IMR-90 (cell line): ENCODE measurements at regions not wholly inside any gene's neighbourhood (a gene's known extent, or its start where the extent isn't known, plus 50 kb on each side); places are given as distances from the start of the nearest gene placed in this dataset.

ENCODE experiments used
- ATAC-seq: fragments of 200-7000 bp; cut with Tn5 transposase; 2 replicates; pipeline ENCODE4 v1.9.1; 2020; ENCODE audit warnings: low read depth, mild to moderate bottlenecking, moderate library complexity
- BruUV-seq: library from RNA; stranded (reverse); fragments of 400-500 nt; replicated peaks from 2 replicates; lab custom pipeline; 2021; lab: Mats Ljungman, UMichigan
- CTCF ChIA-PET: fragments of 300-600 bp; formaldehyde crosslinking; extraction: SDS; loops from one replicate; lab custom pipeline; 2021; ENCODE audit warnings: antibody characterized with exemption; lab: Yijun Ruan, JAX
- POLR2A ChIA-PET: fragments of 300-600 bp; sonication (Branson Sonifier 250); formaldehyde crosslinking; loops from one replicate; lab custom pipeline; 2022; ENCODE audit warnings: antibody characterized with exemption; ENCODE audit not compliant: unreplicated experiment; lab: Charles Lee
- DNase-seq: peaks from one replicate; pipeline ENCODE4 v3.0.0; 2013
- H2AFZ ChIP-seq: replicated peaks from 2 replicates; pipeline ENCODE3; 2013; ENCODE audit warnings: low read length, mild to moderate bottlenecking; ENCODE audit not compliant: poor library complexity
- H2AK5ac ChIP-seq: 2 replicates; pipeline ENCODE4 v1.6.1; 2013; ENCODE audit warnings: low read depth, low read length, inconsistent platforms
- H2AK9ac ChIP-seq: replicated peaks from 2 replicates; pipeline ENCODE3; 2013; ENCODE audit warnings: mild to moderate bottlenecking, low read depth, low read length, moderate library complexity; ENCODE audit not compliant: poor library complexity
- H2BK120ac ChIP-seq: 2 replicates; pipeline ENCODE4 v1.6.1; 2013; ENCODE audit warnings: low read depth, low read length, inconsistent platforms
- H2BK15ac ChIP-seq: 3 replicates; pipeline ENCODE4 v1.6.1; 2013; ENCODE audit warnings: low read depth, low read length, inconsistent platforms
- H2BK20ac ChIP-seq: 2 replicates; pipeline ENCODE4 v1.6.1; 2013; ENCODE audit warnings: low read depth, mild to moderate bottlenecking, inconsistent platforms, low read length, moderate library complexity
- H2BK5ac ChIP-seq: 2 replicates; pipeline ENCODE4 v1.6.1; 2013; ENCODE audit warnings: mild to moderate bottlenecking, low read depth, low read length, inconsistent platforms; ENCODE audit not compliant: poor library complexity, severe bottlenecking
- H3K14ac ChIP-seq: replicated peaks from 2 replicates; pipeline ENCODE4 v1.6.1; 2013; ENCODE audit warnings: low read depth, low read length, inconsistent platforms
- H3K18ac ChIP-seq: 2 replicates; pipeline ENCODE4 v1.6.1; 2013; ENCODE audit warnings: low read depth, low read length, control low read depth
- H3K23ac ChIP-seq: 2 replicates; pipeline ENCODE4 v1.6.1; 2013; ENCODE audit warnings: low read depth, low read length, inconsistent platforms
- H3K27ac ChIP-seq: 2 replicates; pipeline ENCODE4 v1.5.1; 2013; ENCODE audit warnings: mild to moderate bottlenecking, control low read depth, low read length; ENCODE audit not compliant: insufficient read depth
- H3K27me3 ChIP-seq: 2 replicates; pipeline ENCODE4 v1.6.1; 2013; ENCODE audit warnings: low read length; ENCODE audit not compliant: control insufficient read depth, insufficient read depth
- H3K36me3 ChIP-seq: 2 replicates; pipeline ENCODE4 v1.6.1; 2013; ENCODE audit warnings: low read length, mixed read lengths; ENCODE audit not compliant: control insufficient read depth, insufficient read depth
- H3K4ac ChIP-seq: 2 replicates; pipeline ENCODE4 v1.6.1; 2013; ENCODE audit warnings: low read depth, low read length, inconsistent platforms
- H3K4me1 ChIP-seq: 2 replicates; pipeline ENCODE4 v1.6.1; 2013; ENCODE audit warnings: low read length, mixed read lengths; ENCODE audit not compliant: control insufficient read depth, insufficient read depth
- H3K4me2 ChIP-seq: 2 replicates; pipeline ENCODE4 v1.6.1; 2013; ENCODE audit warnings: low read depth, mild to moderate bottlenecking, control low read depth, low read length, moderate library complexity
- H3K4me3 ChIP-seq: 2 replicates; pipeline ENCODE4 v1.5.1; 2013; ENCODE audit warnings: low read depth, mild to moderate bottlenecking, control low read depth, low read length, moderate library complexity; ENCODE audit not compliant: insufficient read depth
- H3K56ac ChIP-seq: 2 replicates; pipeline ENCODE4 v1.6.1; 2013; ENCODE audit warnings: low read length, inconsistent platforms; ENCODE audit not compliant: insufficient read depth; ENCODE audit errors: extremely low read depth
- H3K79me1 ChIP-seq, 2 experiments: 2 replicates each; pipeline ENCODE4 v1.6.1; 2013; ENCODE audit warnings: low read length in 2 of 2, inconsistent platforms in 1 of 2, low read depth in 1 of 2
- H3K9ac ChIP-seq: 2 replicates; pipeline ENCODE4 v1.6.1; 2013; ENCODE audit warnings: low read depth, low read length, control low read depth
- H3K9me1 ChIP-seq: 2 replicates; pipeline ENCODE4 v1.6.1; 2013; ENCODE audit warnings: low read length, inconsistent platforms; ENCODE audit not compliant: insufficient read depth
- H3K9me3 ChIP-seq: 2 replicates; pipeline ENCODE4 v1.6.1; 2013; ENCODE audit warnings: low read length; ENCODE audit not compliant: control insufficient read depth, insufficient read depth
- H4K20me1 ChIP-seq: 2 replicates; pipeline ENCODE4 v1.6.1; 2013; ENCODE audit warnings: low read length, inconsistent platforms; ENCODE audit not compliant: insufficient read depth
- H4K5ac ChIP-seq: 2 replicates; pipeline ENCODE4 v1.6.1; 2013; ENCODE audit warnings: mild to moderate bottlenecking, low read depth, low read length, control low read depth
- H4K8ac ChIP-seq, 2 experiments: 2 replicates each; pipeline ENCODE4 v1.6.1; 2013; ENCODE audit warnings: low read depth in 2 of 2, low read length in 2 of 2, control low read depth in 1 of 2, inconsistent platforms in 1 of 2
- H4K91ac ChIP-seq: 2 replicates; pipeline ENCODE4 v1.6.1; 2013; ENCODE audit warnings: low read depth, low read length, inconsistent platforms; ENCODE audit not compliant: insufficient read depth
- BHLHE40 ChIP-seq: fragments of 150-350 bp; IDR thresholded peaks from 2 replicates; pipeline ENCODE4 v1.6.1; 2016; ENCODE audit warnings: mild to moderate bottlenecking, low read depth, low read length
- CEBPB ChIP-seq: IDR thresholded peaks from 2 replicates; pipeline ENCODE4 v1.6.1; 2012; ENCODE audit warnings: low read depth, low read length, improper control_type of control experiment
- CHD1 ChIP-seq: IDR thresholded peaks from 2 replicates; pipeline ENCODE4 v1.6.1; 2012; ENCODE audit warnings: low read depth, low read length, improper control_type of control experiment
- CTCF ChIP-seq: conservative IDR thresholded peaks from 2 replicates; pipeline ENCODE4 v1.5.1; 2012; ENCODE audit warnings: mild to moderate bottlenecking, low read depth, low read length, improper control_type of control experiment
- ELK1 ChIP-seq: fragments of 150-350 bp; IDR thresholded peaks from 2 replicates; pipeline ENCODE4 v1.6.1; 2016; ENCODE audit warnings: low read depth, mild to moderate bottlenecking, low read length, moderate library complexity, borderline replicate concordance
- FOS ChIP-seq: fragments of 150-350 bp; IDR thresholded peaks from 2 replicates; pipeline ENCODE4 v1.6.1; 2016; ENCODE audit warnings: low read depth, low read length
- MAFK ChIP-seq: IDR thresholded peaks from 2 replicates; pipeline ENCODE4 v1.6.1; 2012; ENCODE audit warnings: low read depth, low read length, improper control_type of control experiment
- MAZ ChIP-seq: IDR thresholded peaks from 2 replicates; pipeline ENCODE4 v1.6.1; 2012; ENCODE audit warnings: low read depth, mild to moderate bottlenecking, low read length, improper control_type of control experiment, moderate library complexity, borderline replicate concordance
- MXI1 ChIP-seq: IDR thresholded peaks from 2 replicates; pipeline ENCODE4 v1.6.1; 2012; ENCODE audit warnings: low read depth, mild to moderate bottlenecking, low read length, moderate library complexity, borderline replicate concordance
- NFE2L2 ChIP-seq: fragments of 150-350 bp; IDR thresholded peaks from 2 replicates; pipeline ENCODE4 v1.6.1; 2016; ENCODE audit warnings: low read depth, mild to moderate bottlenecking, low read length
- POLR2A ChIP-seq: IDR thresholded peaks from 2 replicates; pipeline ENCODE4 v1.6.1; 2012; ENCODE audit warnings: mild to moderate bottlenecking, low read depth, low read length
- RAD21 ChIP-seq: IDR thresholded peaks from 2 replicates; pipeline ENCODE4 v1.6.1; 2012; ENCODE audit warnings: low read length, improper control_type of control experiment
- RCOR1 ChIP-seq: IDR thresholded peaks from 2 replicates; pipeline ENCODE4 v1.6.1; 2012; ENCODE audit warnings: mild to moderate bottlenecking, low read length, improper control_type of control experiment; ENCODE audit not compliant: insufficient replicate concordance
- RFX5 ChIP-seq: IDR thresholded peaks from 2 replicates; pipeline ENCODE4 v1.8.0; 2012; ENCODE audit warnings: low read depth, mild to moderate bottlenecking, low read length, moderate library complexity
- SMC3 ChIP-seq: fragments of 150-350 bp; IDR thresholded peaks from 2 replicates; pipeline ENCODE4 v1.6.1; 2016; ENCODE audit warnings: low read depth, mild to moderate bottlenecking, antibody characterized with exemption, low read length, moderate library complexity
- WGBS, 2 experiments: methylation state at CpG; one replicate each; pipeline versions ENCODE4 v1.1.5 to v1.1.7; 2013; ENCODE audit warnings: missing lambda C conversion rate in 2 of 2; ENCODE audit not compliant: insufficient read length in 1 of 2; ENCODE audit errors: extremely low coverage in 2 of 2; 5-methylcytosine and 5-hydroxymethylcytosine counted together
- dilution Hi-C: fragments of 300-500 bp; cut with HindIII; formaldehyde crosslinking; loops from one replicate; pipeline ENCODE4 v1.14.3; 2018; ENCODE audit warnings: low sequenced_read_pairs; ENCODE audit not compliant: unreplicated experiment
- in situ Hi-C: fragments of 300-500 bp; cut with MboI; formaldehyde crosslinking; loops from 3 replicates; pipeline ENCODE4 v1.14.3; 2019; ENCODE audit warnings: low sequenced_read_pairs, inconsistent platforms, mixed read lengths
- intact Hi-C: fragments of 100-400 bp; cut with micrococcal nuclease; formaldehyde crosslinking; loops from 2 replicates; pipeline ENCODE4 v1.10.0; 2022
- TF ChIP-seq, protein P1 (sequence below): fragments of 150-350 bp; IDR thresholded peaks from 2 replicates; pipeline ENCODE4 v1.6.1; 2017; ENCODE audit warnings: mild to moderate bottlenecking, antibody characterized with exemption, low read length, low read depth

GRCh38 chr13:58955546-58956385, 1208.0 kb downstream of the DIAPH3 start:
- TF ChIP-seq RFX5 = no peak
- TF ChIP-seq NFE2L2 = no peak
- no peak for TF ChIP-seq RAD21
- no peak for TF ChIP-seq BHLHE40
- no peak for TF ChIP-seq POLR2A
- no peak for TF ChIP-seq CHD1
- TF ChIP-seq, protein P1, sequence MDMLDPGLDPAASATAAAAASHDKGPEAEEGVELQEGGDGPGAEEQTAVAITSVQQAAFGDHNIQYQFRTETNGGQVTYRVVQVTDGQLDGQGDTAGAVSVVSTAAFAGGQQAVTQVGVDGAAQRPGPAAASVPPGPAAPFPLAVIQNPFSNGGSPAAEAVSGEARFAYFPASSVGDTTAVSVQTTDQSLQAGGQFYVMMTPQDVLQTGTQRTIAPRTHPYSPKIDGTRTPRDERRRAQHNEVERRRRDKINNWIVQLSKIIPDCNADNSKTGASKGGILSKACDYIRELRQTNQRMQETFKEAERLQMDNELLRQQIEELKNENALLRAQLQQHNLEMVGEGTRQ = no peak
- no peak for TF ChIP-seq RCOR1
- no peak for TF ChIP-seq FOS
- TF ChIP-seq MXI1 = no peak
- no peak for TF ChIP-seq MAZ
- no peak for TF ChIP-seq SMC3
- no peak for TF ChIP-seq CTCF
- TF ChIP-seq MAFK = no peak
- no peak for TF ChIP-seq ELK1
- TF ChIP-seq CEBPB = no peak
- Histone ChIP-seq H3K4me3 (no peak overlapping the region), H3K23ac (no peak overlapping the region), H2AK9ac (no peak overlapping the region), H3K9me1 (no peaks in the 10 kb centered on the region), H3K9me3 (no peaks in the 10 kb centered on the region), H3K36me3 (no peaks in the 10 kb centered on the region), H4K8ac (no peak overlapping the region), H3K14ac (no peak overlapping the region), H4K5ac (no peak overlapping the region), H3K27me3 (no peaks in the 10 kb centered on the region), H2BK15ac (no peak overlapping the region), H4K20me1 (no peaks in the 10 kb centered on the region), H2AK5ac (no peak overlapping the region), H3K4me1 (no peaks in the 10 kb centered on the region), H2BK5ac (no peak overlapping the region), H3K18ac (no peak overlapping the region), H2AFZ (no peak overlapping the region), H3K4ac (no peak overlapping the region), H2BK120ac (no peak overlapping the region), H4K91ac (no peak overlapping the region), H2BK20ac (no peak overlapping the region), H3K4me2 (no peak overlapping the region), H3K27ac (no peak overlapping the region), H3K79me1 (no peaks in the 10 kb centered on the region), H3K9ac (no peak overlapping the region), H3K56ac (no peak overlapping the region)
- in situ Hi-C loops = no loop called here
- WGBS, 2 experiments = no CpG with 5 or more reads among the region's 7 CpGs
- dilution Hi-C loops = no loop called here
- BruUV-seq = no TSS peak
- ATAC-seq (no peak), DNase-seq (no peak)
- ChIA-PET POLR2A (no interaction called here), CTCF (no interaction called here)
- intact Hi-C loops = no loop called here
